ENCODE measurements at regions not wholly inside any gene's neighbourhood (a gene's known extent, or its start where the extent isn't known, plus 50 kb on each side); places are given as distances from the start of the nearest gene placed in this dataset.
A peak's percentile ranks its signal among the peaks of the same experiment; 100 is the strongest.
"Not testable (repeated sequence)": the region's sequence is repeated elsewhere in the genome, so short reads cannot be mapped to it uniquely, and the experiment has no call there.

GRCh38 chr1:212514782-212515181 lies 82.1 kb downstream of the NENF start:
- H3F3A ChIP-seq (ENCODE audit: insufficient read depth) = no peaks in the 10 kb centered on the region
- 0 out of 2 replicates have a peak overlapping the region, but pooled peaks have one; percentile 12 for H3K9ac ChIP-seq
- no peaks in the 10 kb centered on the region for H3K79me2 ChIP-seq (ENCODE audit: insufficient read depth)
- no peaks in the 10 kb centered on the region for H3K36me3 ChIP-seq (ENCODE audit: low read depth)
- peaks cover 11% of the 10 kb centered on the region for H3K4me1 ChIP-seq (ENCODE audit: insufficient read depth)
- H3K4me3 ChIP-seq = peak overlapping the region; percentile 3; the same call in 1 of the 2 replicates
- no peaks in the 10 kb centered on the region for H4K20me1 ChIP-seq (ENCODE audit: insufficient read depth)
- WGBS, 2 experiments (ENCODE audit: low coverage in 1 of 2, low lambda C conversion rate in 2 of 2, missing lambda C conversion rate in 2 of 2) = 3 to 6% methylated on average over 19 to 32 of the region's 36 CpGs
- peak; percentile 46 for DNase-seq
- in situ Hi-C loops (cut with MboI) = no loop called here
- H3K4me2 ChIP-seq (ENCODE audit: unreplicated experiment) = no peak overlapping the region
- H2AFZ ChIP-seq = peak overlapping the region; percentile 6; the same call in 1 of the 2 replicates
- peaks cover 13% of the 10 kb centered on the region for H3K27me3 ChIP-seq (replicated peaks; ENCODE audit: insufficient read depth)
- TF ChIP-seq EZH2 (IDR thresholded peaks at IDR 0.05; ENCODE audit: insufficient read depth, poor library complexity, severe bottlenecking) (no peak), EZH2phosphoT487 (IDR thresholded peaks at IDR 0.05; ENCODE audit: insufficient read depth, low read depth) (no peak)
- H3K9me2 ChIP-seq (ENCODE audit: insufficient read depth) = no peaks in the 10 kb centered on the region
- no peak overlapping the region for H3K27ac ChIP-seq
- H3K9me3 ChIP-seq (ENCODE audit: low read depth) = no peaks in the 10 kb centered on the region

DNA sequence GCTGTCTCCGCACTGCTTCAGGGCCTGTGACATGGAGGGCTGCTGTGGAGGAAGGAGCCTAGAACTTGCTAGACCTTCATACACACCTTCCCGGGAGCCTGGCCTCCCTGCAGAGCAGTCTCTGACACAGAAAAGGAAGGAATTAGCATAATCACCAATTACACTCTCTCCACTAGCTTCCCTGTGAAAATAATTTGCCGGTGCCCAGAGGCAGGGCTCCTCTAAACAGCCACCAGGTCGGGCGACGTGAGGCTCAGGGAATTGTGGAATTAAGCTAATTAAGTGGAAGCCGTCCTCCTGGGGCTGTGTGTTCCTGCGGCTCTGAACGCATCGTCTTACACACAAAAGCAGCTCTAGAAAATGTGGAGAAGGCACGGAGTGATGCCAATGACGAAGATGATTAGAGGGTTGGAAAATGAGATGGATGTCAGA lies 82.6 kb downstream of the NENF start:
- Histone ChIP-seq H3K36me3 (ENCODE audit: low read depth) (no peaks in the 10 kb centered on the region), H3K9ac (no peak overlapping the region), H3K79me2 (ENCODE audit: insufficient read depth) (no peaks in the 10 kb centered on the region), H3K4me1 (ENCODE audit: insufficient read depth) (peaks cover 11% of the 10 kb centered on the region), H3K9me3 (ENCODE audit: low read depth) (no peaks in the 10 kb centered on the region), H3F3A (ENCODE audit: insufficient read depth) (no peaks in the 10 kb centered on the region), H3K27ac (no peak overlapping the region), H4K20me1 (ENCODE audit: insufficient read depth) (no peaks in the 10 kb centered on the region), H3K4me2 (ENCODE audit: unreplicated experiment) (no peak overlapping the region), H3K27me3 (replicated peaks; ENCODE audit: insufficient read depth) (peaks cover 13% of the 10 kb centered on the region), H3K4me3 (no peak overlapping the region), H3K9me2 (ENCODE audit: insufficient read depth) (no peaks in the 10 kb centered on the region), H2AFZ (no peak overlapping the region)
- no peak for TF ChIP-seq EZH2 (IDR thresholded peaks at IDR 0.05; ENCODE audit: insufficient read depth, poor library complexity, severe bottlenecking)
- TF ChIP-seq EZH2phosphoT487 (IDR thresholded peaks at IDR 0.05; ENCODE audit: insufficient read depth, low read depth) = no peak
- in situ Hi-C loops (cut with MboI) = no loop called here
- no peak for DNase-seq
- WGBS, 2 experiments (ENCODE audit: low coverage in 1 of 2, low lambda C conversion rate in 2 of 2, missing lambda C conversion rate in 2 of 2) = 79 to 82% methylated on average over 11 to 12 of the region's 12 CpGs

GRCh38 chr1:212516012-212516411 lies 83.3 kb downstream of the NENF start:
- H3K36me3 ChIP-seq (ENCODE audit: low read depth); H3K9me3 ChIP-seq (ENCODE audit: low read depth); DNase-seq; H4K20me1 ChIP-seq (ENCODE audit: insufficient read depth); H3K9ac ChIP-seq; H3F3A ChIP-seq (ENCODE audit: insufficient read depth); H3K27ac ChIP-seq; in situ Hi-C loops (cut with MboI); H3K4me2 ChIP-seq (ENCODE audit: unreplicated experiment); H3K79me2 ChIP-seq (ENCODE audit: insufficient read depth); H3K4me3 ChIP-seq; H3K9me2 ChIP-seq (ENCODE audit: insufficient read depth); H2AFZ ChIP-seq: not testable (repeated sequence)
- 94 to 95% methylated on average over 4 of the region's 4 CpGs for WGBS, 2 experiments (ENCODE audit: low coverage in 1 of 2, low lambda C conversion rate in 2 of 2, missing lambda C conversion rate in 2 of 2)
- Histone ChIP-seq H3K4me1 (ENCODE audit: insufficient read depth) (peaks cover 11% of the 10 kb centered on the region), H3K27me3 (replicated peaks; ENCODE audit: insufficient read depth) (peaks cover 13% of the 10 kb centered on the region)

GRCh38 chr1:212518188-212519054 lies 85.7 kb downstream of the NENF start:
- Histone ChIP-seq H3K36me3 (ENCODE audit: low read depth) (no peaks in the 10 kb centered on the region), H2AFZ (no peak overlapping the region), H3K4me1 (ENCODE audit: insufficient read depth) (peaks cover 11% of the 10 kb centered on the region), H3K4me3 (no peak overlapping the region), H3K9me2 (ENCODE audit: insufficient read depth) (no peaks in the 10 kb centered on the region), H3K4me2 (ENCODE audit: unreplicated experiment) (no peak overlapping the region), H3K9ac (peak overlapping the region; percentile 25; the same call in 1 of the 2 replicates), H3F3A (ENCODE audit: insufficient read depth) (no peaks in the 10 kb centered on the region), H3K27ac (peak overlapping the region; percentile 28), H4K20me1 (ENCODE audit: insufficient read depth) (no peaks in the 10 kb centered on the region), H3K27me3 (replicated peaks; ENCODE audit: insufficient read depth) (no peaks in the 10 kb centered on the region; the same call in none of the 2 replicates), H3K79me2 (ENCODE audit: insufficient read depth) (no peaks in the 10 kb centered on the region), H3K9me3 (ENCODE audit: low read depth) (no peaks in the 10 kb centered on the region)
- TF ChIP-seq EZH2 (IDR thresholded peaks at IDR 0.05; ENCODE audit: insufficient read depth, poor library complexity, severe bottlenecking) (no peak), EZH2phosphoT487 (IDR thresholded peaks at IDR 0.05; ENCODE audit: insufficient read depth, low read depth) (no peak)
- 23 to 27% methylated on average over 14 of the region's 14 CpGs for WGBS, 2 experiments (ENCODE audit: low coverage in 1 of 2, low lambda C conversion rate in 2 of 2, missing lambda C conversion rate in 2 of 2)
- peak; percentile 97 for DNase-seq
- in situ Hi-C loops (cut with MboI) = no loop called here
